ENCODE measurements at regions not wholly inside any gene's neighbourhood (a gene's known extent, or its start where the extent isn't known, plus 50 kb on each side); places are given as distances from the start of the nearest gene placed in this dataset.

DNA sequence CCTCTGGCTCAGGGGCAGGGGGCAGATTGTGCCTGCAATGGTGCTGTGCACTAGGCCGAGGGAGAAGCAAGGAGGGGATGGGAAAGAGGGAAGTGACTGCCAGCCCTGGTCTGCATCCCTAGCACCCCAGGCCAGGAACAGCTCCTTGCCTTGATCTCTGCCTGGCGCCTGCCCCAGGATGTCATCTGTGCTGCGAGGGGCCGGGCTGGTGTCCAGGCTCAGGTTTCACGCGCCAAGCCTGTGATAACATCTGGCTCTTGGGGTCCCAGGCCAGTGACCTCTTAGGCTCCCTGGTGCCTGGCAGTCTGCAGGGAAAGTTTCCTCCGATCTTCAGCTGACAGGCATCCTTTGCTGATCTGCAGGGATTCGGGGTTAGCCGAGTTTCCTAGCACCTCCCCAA, 193.5 kb upstream of the GPR26 start:
- H3K36me3 ChIP-seq (ENCODE audit: control insufficient read depth in 1 of 2, insufficient read depth in 2 of 2, low read length in 1 of 2), result no peaks in the 10 kb centered on the region
- no peaks in the 10 kb centered on the region for H3K4me1 ChIP-seq (ENCODE audit: control insufficient read depth in 1 of 2, insufficient read depth in 2 of 2, low read length in 2 of 2)
- 4% methylated on average over 9 of the region's 9 CpGs for WGBS, 2 donors
- no peaks in the 10 kb centered on the region for H3K27me3 ChIP-seq (ENCODE audit: control insufficient read depth in 1 of 2, insufficient read depth in 2 of 2, low read length in 1 of 2)
- no peak overlapping the region for H3K27ac ChIP-seq (ENCODE audit: low read depth in 1 of 2, low read length in 2 of 2)
- no peaks in the 10 kb centered on the region for H3K9me3 ChIP-seq (ENCODE audit: control insufficient read depth, low read length)
- H3K4me3 ChIP-seq (ENCODE audit: low read length in 2 of 2), result no peak overlapping the region
- DNase-seq (no peak), ATAC-seq (ENCODE audit: low FRiP score) (no peak)
- intact Hi-C loops (cut with DNase I), result no loop called here

DNA sequence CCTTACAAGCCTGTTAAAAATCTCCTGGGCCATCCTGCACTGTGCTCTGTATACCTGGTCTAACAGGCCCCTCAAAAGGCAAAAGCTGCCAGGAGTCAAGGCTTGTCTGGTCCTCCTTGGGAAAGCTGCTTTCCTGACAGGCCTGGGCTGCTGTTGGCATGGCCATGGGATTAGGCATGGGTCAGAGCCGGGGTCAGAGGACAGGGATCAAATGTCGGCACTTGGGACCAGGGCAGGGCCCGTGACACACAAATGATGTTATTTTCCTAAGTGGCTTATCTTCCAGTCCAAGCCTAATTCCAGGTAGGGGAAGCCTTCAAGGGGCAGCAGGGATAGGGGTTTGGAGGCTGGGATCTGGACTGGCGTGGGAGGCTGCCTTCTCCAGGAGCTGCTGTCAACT, 191.5 kb upstream of the GPR26 start:
- 46 to 51% methylated on average over 4 of the region's 4 CpGs for WGBS, 2 donors
- H3K27me3 ChIP-seq (ENCODE audit: control insufficient read depth in 1 of 2, insufficient read depth in 2 of 2, low read length in 1 of 2), result no peaks in the 10 kb centered on the region
- no peak overlapping the region for H3K4me3 ChIP-seq (ENCODE audit: low read length in 2 of 2)
- no peak overlapping the region for H3K27ac ChIP-seq (ENCODE audit: low read depth in 1 of 2, low read length in 2 of 2)
- ATAC-seq (ENCODE audit: low FRiP score) (no peak), DNase-seq (no peak)
- no peaks in the 10 kb centered on the region for H3K9me3 ChIP-seq (ENCODE audit: control insufficient read depth, low read length)
- H3K36me3 ChIP-seq (ENCODE audit: control insufficient read depth in 1 of 2, insufficient read depth in 2 of 2, low read length in 1 of 2), result no peaks in the 10 kb centered on the region
- intact Hi-C loops (cut with DNase I), result no loop called here
- H3K4me1 ChIP-seq (ENCODE audit: control insufficient read depth in 1 of 2, insufficient read depth in 2 of 2, low read length in 2 of 2), result no peaks in the 10 kb centered on the region

DNA sequence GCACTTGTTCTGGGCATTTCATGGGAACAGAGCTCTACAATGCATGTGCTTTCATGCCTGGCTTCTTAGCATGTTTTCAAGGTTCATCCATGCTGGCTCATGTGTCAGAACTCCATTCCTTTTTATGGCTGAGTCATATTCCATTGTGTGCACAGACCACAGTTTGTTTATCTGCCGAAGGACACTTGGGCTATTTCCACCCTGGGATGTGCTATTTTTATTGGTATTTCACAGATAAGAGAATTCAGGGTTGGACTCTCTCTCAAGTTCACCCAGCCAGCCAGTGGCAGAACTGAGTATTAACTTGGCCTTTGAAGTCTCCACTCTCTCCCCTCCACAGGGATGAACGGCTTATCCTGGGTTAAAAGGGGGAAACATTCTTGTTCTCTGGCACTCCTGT, 190.7 kb upstream of the GPR26 start:
- DNase-seq (no peak), ATAC-seq (ENCODE audit: low FRiP score) (no peak)
- no peak overlapping the region for H3K27ac ChIP-seq (ENCODE audit: low read depth in 1 of 2, low read length in 2 of 2)
- intact Hi-C loops (cut with DNase I), result no loop called here
- no peaks in the 10 kb centered on the region for H3K36me3 ChIP-seq (ENCODE audit: control insufficient read depth in 1 of 2, insufficient read depth in 2 of 2, low read length in 1 of 2)
- no peaks in the 10 kb centered on the region for H3K4me1 ChIP-seq (ENCODE audit: control insufficient read depth in 1 of 2, insufficient read depth in 2 of 2, low read length in 2 of 2)
- no peaks in the 10 kb centered on the region for H3K9me3 ChIP-seq (ENCODE audit: control insufficient read depth, low read length)
- WGBS, 2 donors, result 43 to 47% methylated on average over 2 of the region's 2 CpGs
- H3K27me3 ChIP-seq (ENCODE audit: control insufficient read depth in 1 of 2, insufficient read depth in 2 of 2, low read length in 1 of 2), result no peaks in the 10 kb centered on the region
- no peak overlapping the region for H3K4me3 ChIP-seq (ENCODE audit: low read length in 2 of 2)

DNA sequence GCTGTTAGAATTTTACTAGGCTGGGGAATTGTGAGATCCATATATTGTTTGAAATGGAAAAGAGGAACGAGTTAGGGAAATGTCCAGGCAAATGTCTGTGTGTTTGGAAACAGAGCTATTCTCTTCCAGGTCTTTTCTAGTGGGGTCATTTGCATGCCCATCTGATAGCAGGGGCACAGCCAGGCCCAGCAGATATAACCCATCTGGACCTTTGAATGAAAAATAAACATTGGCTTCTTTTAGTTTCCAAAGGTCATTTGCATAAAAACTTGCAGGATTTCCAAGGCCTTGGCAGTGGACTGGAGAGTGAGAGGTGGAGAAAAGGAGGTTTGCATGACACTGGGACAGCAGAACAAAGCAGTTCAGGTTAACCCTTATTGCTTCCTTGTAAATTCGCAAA, 188.0 kb upstream of the GPR26 start:
- Histone ChIP-seq H3K36me3 (ENCODE audit: control insufficient read depth in 1 of 2, insufficient read depth in 2 of 2, low read length in 1 of 2) (no peaks in the 10 kb centered on the region), H3K27me3 (ENCODE audit: control insufficient read depth in 1 of 2, insufficient read depth in 2 of 2, low read length in 1 of 2) (no peaks in the 10 kb centered on the region), H3K4me3 (ENCODE audit: low read length in 2 of 2) (no peak overlapping the region), H3K9me3 (ENCODE audit: control insufficient read depth, low read length) (no peaks in the 10 kb centered on the region), H3K27ac (ENCODE audit: low read depth in 1 of 2, low read length in 2 of 2) (no peak overlapping the region), H3K4me1 (ENCODE audit: control insufficient read depth in 1 of 2, insufficient read depth in 2 of 2, low read length in 2 of 2) (no peaks in the 10 kb centered on the region)
- intact Hi-C loops (cut with DNase I), result no loop called here
- ATAC-seq (ENCODE audit: low FRiP score) (no peak), DNase-seq (no peak)
- 63 to 72% methylated on average over 2 of the region's 2 CpGs for WGBS, 2 donors

GRCh38 chr10:123479640-123480039, 186.5 kb upstream of the GPR26 start:
- ATAC-seq (ENCODE audit: low FRiP score) (no peak), DNase-seq (no peak)
- intact Hi-C loops (cut with DNase I), result no loop called here
- 57 to 65% methylated on average over 4 of the region's 4 CpGs for WGBS, 2 donors
- Histone ChIP-seq H3K9me3 (ENCODE audit: control insufficient read depth, low read length) (no peaks in the 10 kb centered on the region), H3K36me3 (ENCODE audit: control insufficient read depth in 1 of 2, insufficient read depth in 2 of 2, low read length in 1 of 2) (no peaks in the 10 kb centered on the region), H3K4me1 (ENCODE audit: control insufficient read depth in 1 of 2, insufficient read depth in 2 of 2, low read length in 2 of 2) (no peaks in the 10 kb centered on the region), H3K4me3 (ENCODE audit: low read length in 2 of 2) (no peak overlapping the region), H3K27me3 (ENCODE audit: control insufficient read depth in 1 of 2, insufficient read depth in 2 of 2, low read length in 1 of 2) (no peaks in the 10 kb centered on the region), H3K27ac (ENCODE audit: low read depth in 1 of 2, low read length in 2 of 2) (no peak overlapping the region)

GRCh38 chr10:123480344-123480743, 185.8 kb upstream of the GPR26 start:
- Histone ChIP-seq H3K4me3 (ENCODE audit: low read length in 2 of 2) (no peak overlapping the region), H3K36me3 (ENCODE audit: control insufficient read depth in 1 of 2, insufficient read depth in 2 of 2, low read length in 1 of 2) (no peaks in the 10 kb centered on the region), H3K27me3 (ENCODE audit: control insufficient read depth in 1 of 2, insufficient read depth in 2 of 2, low read length in 1 of 2) (no peaks in the 10 kb centered on the region), H3K9me3 (ENCODE audit: control insufficient read depth, low read length) (no peaks in the 10 kb centered on the region), H3K4me1 (ENCODE audit: control insufficient read depth in 1 of 2, insufficient read depth in 2 of 2, low read length in 2 of 2) (no peaks in the 10 kb centered on the region), H3K27ac (ENCODE audit: low read depth in 1 of 2, low read length in 2 of 2) (no peak overlapping the region)
- 84% methylated on average over 4 of the region's 4 CpGs for WGBS, 2 donors
- no peak for ATAC-seq (ENCODE audit: low FRiP score)
- intact Hi-C loops (cut with DNase I), result no loop called here
- DNase-seq, result no peak

- Histone ChIP-seq H3K4me1 (ENCODE audit: control insufficient read depth in 1 of 2, insufficient read depth in 2 of 2, low read length in 2 of 2) (no peaks in the 10 kb centered on the region), H3K27me3 (ENCODE audit: control insufficient read depth in 1 of 2, insufficient read depth in 2 of 2, low read length in 1 of 2) (no peaks in the 10 kb centered on the region), H3K4me3 (ENCODE audit: low read length in 2 of 2) (no peak overlapping the region), H3K36me3 (ENCODE audit: control insufficient read depth in 1 of 2, insufficient read depth in 2 of 2, low read length in 1 of 2) (no peaks in the 10 kb centered on the region), H3K27ac (ENCODE audit: low read depth in 1 of 2, low read length in 2 of 2) (no peak overlapping the region), H3K9me3 (ENCODE audit: control insufficient read depth, low read length) (no peaks in the 10 kb centered on the region)
- DNase-seq, result no peak
- ATAC-seq (ENCODE audit: low FRiP score), result no peak
- WGBS, 2 donors, result 84 to 89% methylated on average over 9 of the region's 9 CpGs
- intact Hi-C loops (cut with DNase I), result no loop called here
Measured at GRCh38 chr10:123480845-123481244, 185.3 kb upstream of the GPR26 start.

DNA sequence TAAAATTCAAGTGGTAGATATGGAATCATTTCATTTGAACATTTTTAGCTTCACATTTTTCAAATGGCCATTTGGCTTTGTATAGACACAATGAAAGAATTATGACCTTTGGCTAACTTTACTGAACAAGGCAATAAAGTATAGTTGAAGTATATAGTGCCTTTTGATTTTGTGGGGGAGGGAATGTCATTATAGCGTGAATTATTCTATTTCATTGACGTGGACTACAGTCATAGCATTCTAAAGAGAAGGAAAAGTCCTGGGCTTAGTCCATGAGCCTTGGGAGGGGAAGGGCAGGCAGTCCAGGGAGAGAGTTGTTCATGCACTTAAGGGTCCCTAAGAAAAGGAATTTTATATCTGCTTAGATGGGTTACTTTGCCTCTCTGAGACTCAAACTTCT, 181.4 kb upstream of the GPR26 start:
- 51 to 52% methylated on average over 2 of the region's 2 CpGs for WGBS, 2 donors
- no peak overlapping the region for H3K4me3 ChIP-seq (ENCODE audit: low read length in 2 of 2)
- H3K27me3 ChIP-seq (ENCODE audit: control insufficient read depth in 1 of 2, insufficient read depth in 2 of 2, low read length in 1 of 2), result no peaks in the 10 kb centered on the region
- H3K9me3 ChIP-seq (ENCODE audit: control insufficient read depth, low read length), result no peaks in the 10 kb centered on the region
- no peak for DNase-seq
- ATAC-seq (ENCODE audit: low FRiP score), result no peak
- intact Hi-C loops (cut with DNase I), result no loop called here
- H3K27ac ChIP-seq (ENCODE audit: low read depth in 1 of 2, low read length in 2 of 2), result no peak overlapping the region
- H3K36me3 ChIP-seq (ENCODE audit: control insufficient read depth in 1 of 2, insufficient read depth in 2 of 2, low read length in 1 of 2), result no peaks in the 10 kb centered on the region
- no peaks in the 10 kb centered on the region for H3K4me1 ChIP-seq (ENCODE audit: control insufficient read depth in 1 of 2, insufficient read depth in 2 of 2, low read length in 2 of 2)

- intact Hi-C loops (cut with DNase I), result no loop called here
- Histone ChIP-seq H3K27me3 (ENCODE audit: control insufficient read depth in 1 of 2, insufficient read depth in 2 of 2, low read length in 1 of 2) (no peaks in the 10 kb centered on the region), H3K27ac (ENCODE audit: low read depth in 1 of 2, low read length in 2 of 2) (no peak overlapping the region), H3K4me1 (ENCODE audit: control insufficient read depth in 1 of 2, insufficient read depth in 2 of 2, low read length in 2 of 2) (no peaks in the 10 kb centered on the region), H3K4me3 (ENCODE audit: low read length in 2 of 2) (no peak overlapping the region), H3K9me3 (ENCODE audit: control insufficient read depth, low read length) (no peaks in the 10 kb centered on the region), H3K36me3 (ENCODE audit: control insufficient read depth in 1 of 2, insufficient read depth in 2 of 2, low read length in 1 of 2) (no peaks in the 10 kb centered on the region)
- 76 to 79% methylated on average over 7 of the region's 7 CpGs for WGBS, 2 donors
- ATAC-seq (ENCODE audit: low FRiP score) (no peak), DNase-seq (no peak)
Measured at GRCh38 chr10:123485341-123485960, 180.7 kb upstream of the GPR26 start.
